NCI-H526 (cell line): ENCODE measurements at regions not wholly inside any gene's neighbourhood (a gene's known extent, or its start where the extent isn't known, plus 50 kb on each side); places are given as distances from the start of the nearest gene placed in this dataset.
A peak's percentile ranks its signal among the peaks of the same experiment; 100 is the strongest.
"Not testable (repeated sequence)": the region's sequence is repeated elsewhere in the genome, so short reads cannot be mapped to it uniquely, and the experiment has no call there.

ENCODE experiments used
- DNase-seq, 2 experiments: peaks; one replicate each; lab custom pipeline; 2025; lab: John Stamatoyannopoulos, UW

DNA sequence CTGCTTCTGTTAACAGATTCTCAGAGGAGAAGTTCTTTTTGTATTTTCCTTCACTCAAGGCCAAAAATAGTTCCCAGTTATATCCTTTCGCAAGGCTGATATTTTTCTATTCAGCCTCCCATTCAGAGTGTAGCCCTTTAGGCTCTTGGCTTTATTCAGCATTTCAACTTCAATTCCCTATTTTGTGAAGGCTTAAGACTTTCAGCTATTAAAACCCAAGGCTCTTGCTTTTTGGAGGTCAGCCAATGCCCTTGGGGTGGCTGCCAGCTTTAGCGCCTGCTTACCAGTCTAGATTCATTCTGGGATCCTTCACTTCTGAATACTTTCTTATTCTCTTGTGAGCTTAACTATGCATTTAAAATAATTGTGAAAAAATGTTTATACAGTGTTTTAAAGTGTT, 57.3 kb upstream of the ADGRA3 start:
- DNase-seq, result no peak

DNA sequence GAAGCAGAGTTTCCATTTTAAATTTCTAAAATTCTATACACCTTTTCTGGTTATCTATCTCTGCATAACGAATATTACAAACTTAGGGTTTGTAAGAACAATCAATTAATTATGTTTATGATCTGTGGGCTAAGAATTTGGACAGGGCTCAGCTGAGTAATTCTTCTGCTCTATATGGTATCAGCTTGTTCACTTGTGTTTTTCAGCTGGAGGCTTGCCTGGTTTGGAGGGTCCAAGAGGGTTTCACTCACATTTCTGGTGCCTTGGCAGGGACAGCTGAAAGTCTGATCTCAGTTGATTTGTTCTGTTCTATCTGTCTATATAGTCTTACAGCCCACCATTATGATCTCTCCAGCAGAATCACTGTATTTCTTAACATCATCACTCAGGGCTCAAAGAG, 57.8 kb upstream of the ADGRA3 start:
- no peak for DNase-seq

DNA sequence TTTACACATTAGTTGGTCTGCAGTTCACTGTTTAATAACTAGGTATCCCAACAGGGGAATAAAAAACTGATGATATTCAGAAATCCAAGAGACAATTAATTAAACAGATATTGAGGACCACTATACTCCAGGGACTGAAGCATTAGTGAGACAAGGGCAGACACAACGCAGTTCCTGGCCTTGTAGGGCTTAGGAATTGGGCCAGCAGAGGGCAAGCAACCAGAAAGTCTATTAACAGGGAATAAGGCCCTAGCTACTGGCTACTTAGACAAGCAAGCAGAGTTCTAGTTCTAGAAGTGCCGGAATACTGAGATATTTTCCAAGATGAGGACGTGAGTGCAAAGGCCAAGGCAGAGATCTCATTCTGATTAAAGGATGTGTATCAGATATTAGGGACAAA, 58.6 kb upstream of the ADGRA3 start:
- no peak for DNase-seq

DNA sequence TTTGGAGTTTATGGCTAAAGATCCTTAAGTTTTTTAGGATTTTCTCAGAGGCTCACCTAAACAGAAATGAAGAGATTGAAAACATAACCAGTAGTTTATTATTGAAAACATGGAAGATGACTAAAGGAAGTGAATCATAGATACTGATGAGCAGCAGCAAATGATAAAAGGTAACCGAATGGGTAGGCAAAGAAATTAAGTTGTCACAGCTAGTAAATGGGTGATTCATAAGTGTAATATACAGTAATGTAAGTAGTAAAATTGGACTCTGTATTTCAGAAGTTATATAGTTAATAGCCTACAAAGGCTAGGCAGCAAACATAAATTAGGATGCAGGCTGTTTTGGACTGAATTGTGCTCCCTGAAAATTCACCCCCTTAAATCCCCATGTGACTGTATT, 59.0 kb upstream of the ADGRA3 start:
- no peak for DNase-seq

DNA sequence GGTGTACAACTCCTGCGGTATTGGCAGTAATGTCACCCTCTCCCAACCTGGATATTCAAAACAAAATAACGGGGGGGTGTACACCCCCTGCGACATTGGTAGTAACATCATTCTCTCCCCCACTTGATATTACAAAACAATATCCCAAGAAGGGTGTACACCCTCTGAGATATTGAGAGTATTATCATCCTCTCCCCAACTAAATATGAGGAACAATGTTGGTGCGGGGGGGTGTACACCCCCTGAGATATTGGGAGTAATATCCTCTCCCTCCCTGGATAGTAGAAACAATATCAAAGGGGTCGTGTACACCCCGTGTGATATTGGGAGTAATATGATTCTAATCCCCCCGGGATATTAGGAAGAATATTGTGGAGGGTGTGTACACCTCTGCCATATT, 71.4 kb upstream of the ADGRA3 start:
- DNase-seq, result no peak

DNA sequence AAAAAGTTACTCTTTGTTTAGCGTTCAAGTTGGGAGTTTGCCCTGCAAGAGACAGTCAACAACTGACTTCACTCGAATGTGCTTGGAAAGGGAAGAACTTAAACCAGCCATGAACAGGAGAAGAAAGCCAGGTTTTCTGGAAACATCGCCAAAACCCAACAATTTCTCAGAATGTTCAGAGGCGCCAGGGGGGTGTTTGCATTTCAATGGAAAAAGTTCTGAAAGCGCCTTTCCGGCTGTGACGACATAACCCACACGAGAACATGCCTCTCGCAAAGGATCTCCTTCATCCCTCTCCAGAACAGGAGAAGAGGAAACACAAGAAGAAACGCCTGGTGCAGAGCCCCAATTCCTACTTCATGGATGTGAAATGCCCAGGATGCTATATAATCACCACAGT, 78.1 kb upstream of the ADGRA3 start:
- DNase-seq, result no peak

DNA sequence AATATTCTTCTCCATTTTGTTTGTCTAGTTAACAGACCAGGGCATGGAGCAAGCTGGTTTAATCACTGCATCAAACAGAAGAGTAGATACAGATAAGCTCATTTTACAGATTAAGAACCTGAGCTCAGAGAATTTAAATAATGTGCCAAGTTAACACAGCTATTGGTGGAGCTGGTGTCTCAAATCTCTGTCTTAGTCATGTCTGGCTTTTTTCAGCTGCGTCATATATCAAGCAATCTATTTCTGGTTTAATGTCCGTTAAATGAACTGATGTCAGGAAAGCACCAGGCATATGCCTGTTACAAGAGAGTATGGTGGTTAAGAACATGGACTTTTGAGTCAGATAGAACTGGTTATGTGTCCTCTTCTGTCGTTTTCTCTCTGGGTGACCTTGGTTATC, 79.8 kb upstream of the ADGRA3 start:
- DNase-seq, result no peak

DNA sequence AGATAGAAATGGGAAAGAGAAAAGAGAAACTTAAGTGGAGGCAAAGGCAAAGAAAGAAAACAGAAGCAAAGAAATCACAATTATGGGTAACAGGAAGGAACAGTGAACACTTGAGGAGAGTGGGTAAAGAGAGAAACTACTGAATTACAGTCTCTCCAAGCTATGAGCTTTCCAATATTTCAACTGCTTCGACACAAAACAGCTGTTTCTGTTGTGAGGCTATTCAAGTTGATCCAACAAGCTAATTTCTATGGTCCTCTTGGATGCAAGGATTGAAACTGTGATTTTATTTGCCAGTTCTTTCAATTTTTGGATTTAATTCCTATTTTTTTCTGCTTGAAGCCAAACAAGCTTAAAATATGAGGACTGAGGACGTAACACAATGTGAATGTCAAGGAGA, 80.5 kb upstream of the ADGRA3 start:
- no peak for DNase-seq

DNA sequence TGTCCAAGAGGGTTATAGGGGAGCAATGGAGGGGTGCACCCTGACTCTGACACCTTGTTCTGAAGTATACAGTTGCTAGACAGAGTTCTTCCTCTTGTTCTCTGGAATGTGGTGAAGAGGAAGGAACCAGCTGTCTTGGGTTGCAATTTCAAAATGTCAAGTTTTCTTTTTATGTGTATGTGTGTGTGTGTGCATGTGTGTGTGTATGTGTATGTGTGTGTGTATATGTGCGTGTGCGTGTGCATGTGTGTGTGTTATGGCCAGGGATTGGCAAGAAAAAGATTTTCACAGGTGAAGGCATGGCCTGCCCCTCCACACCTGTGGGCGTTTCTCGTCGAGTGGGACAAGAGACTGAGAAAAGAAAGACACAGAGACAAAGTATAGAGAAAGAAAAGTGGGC, 81.6 kb upstream of the ADGRA3 start:
- DNase-seq, result no peak

DNA sequence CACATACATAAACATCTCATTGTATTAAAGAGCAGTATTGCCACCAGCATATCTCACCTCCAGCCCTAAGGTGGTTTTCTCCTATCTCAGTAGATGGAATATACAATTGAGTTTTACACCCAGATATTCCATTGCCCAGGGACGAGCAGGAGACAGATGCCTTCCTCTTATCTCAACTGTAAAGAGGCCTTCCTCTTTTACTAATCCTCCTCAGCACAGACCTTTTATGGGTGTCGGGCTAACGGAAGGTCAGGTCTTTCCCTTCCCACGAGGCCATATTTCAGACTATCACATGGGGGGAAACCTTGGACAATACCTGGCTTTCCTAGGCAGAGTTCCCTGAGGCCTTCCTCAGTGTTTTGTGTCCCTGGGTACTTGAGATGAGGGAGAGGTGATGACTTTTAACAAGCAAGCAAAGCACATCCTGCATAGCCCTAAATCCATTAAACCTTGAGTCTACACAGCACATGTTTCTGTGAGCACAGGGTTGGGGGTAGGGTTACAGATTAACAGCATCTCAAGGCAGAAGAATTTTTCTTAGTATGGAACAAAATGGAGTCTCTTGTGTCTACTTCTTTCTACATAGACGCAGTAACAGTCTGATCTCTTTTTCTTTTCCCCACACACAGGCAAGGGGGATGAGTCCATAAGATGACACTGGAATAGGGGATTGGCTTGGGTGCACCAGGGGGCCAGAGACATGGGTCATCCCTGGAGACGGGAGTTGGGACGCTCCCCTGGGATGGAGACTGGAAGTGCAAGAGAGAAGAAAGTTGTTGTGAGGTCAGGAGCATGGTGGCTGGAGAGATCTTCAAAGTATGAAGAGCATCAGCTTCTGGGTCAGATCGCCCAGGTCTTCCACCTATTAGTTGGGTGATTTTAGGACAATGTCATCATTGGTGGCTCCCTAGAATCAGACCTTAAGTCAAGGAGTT, 82.5 kb upstream of the ADGRA3 start:
- not testable (repeated sequence) for DNase-seq

DNA sequence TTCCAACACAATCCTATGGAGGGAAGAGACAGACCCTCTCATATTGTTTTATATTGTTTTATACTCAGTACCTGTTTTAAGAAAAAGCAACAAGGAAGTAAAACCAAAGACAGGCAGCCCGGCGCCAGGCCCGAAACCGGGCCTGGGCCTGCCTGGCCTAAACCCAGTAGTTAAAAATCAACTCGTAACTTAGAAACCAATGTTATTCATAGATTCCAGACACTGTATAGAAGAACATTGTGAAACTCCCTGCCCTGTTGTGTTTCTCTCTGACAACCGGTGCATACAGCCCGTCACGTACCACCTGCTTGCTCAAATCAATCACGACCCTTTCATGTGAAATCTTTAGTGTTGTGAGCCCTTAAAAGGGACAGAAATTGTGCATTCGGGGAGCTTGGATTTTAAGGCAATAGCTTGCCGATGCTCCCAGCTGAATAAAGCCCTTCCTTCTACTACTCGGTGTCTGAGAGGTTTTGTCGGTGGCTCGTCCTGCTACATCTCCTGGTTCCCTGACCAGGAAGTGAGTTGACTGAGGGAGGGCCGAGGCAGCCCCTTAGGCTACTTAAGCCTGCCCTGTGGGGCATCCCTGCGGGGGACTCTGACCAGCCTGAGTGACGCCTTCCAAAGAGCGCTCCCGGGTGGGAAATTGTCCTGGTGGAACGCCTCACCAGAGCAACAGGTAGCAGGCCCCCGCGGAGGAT, 83.5 kb upstream of the ADGRA3 start:
- not testable (repeated sequence) for DNase-seq

DNA sequence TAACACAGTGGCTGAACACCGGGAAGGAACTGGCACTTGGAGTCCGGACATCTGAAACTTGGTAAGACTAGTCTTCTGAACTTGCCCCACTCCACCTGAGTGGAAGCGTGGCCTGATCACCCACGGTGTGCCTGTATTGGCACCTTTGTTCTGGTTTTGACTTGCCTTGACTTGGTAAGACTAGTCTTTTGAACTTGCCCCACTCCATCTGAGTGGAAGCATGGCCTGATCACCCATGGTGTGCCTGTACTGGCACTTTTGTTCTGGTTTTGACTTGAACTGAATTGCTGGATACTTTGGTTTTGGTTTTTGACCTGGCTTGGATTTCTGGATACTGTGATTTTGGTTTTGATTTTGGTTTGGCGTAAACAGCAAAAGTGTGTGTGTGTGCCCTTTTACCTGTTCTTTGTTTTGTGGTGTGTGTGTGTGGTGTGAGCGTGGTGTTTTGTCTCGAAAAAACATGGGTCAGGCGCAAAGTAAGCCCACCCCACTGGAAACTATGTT, 84.1 kb upstream of the ADGRA3 start:
- DNase-seq, result not testable (repeated sequence)

DNA sequence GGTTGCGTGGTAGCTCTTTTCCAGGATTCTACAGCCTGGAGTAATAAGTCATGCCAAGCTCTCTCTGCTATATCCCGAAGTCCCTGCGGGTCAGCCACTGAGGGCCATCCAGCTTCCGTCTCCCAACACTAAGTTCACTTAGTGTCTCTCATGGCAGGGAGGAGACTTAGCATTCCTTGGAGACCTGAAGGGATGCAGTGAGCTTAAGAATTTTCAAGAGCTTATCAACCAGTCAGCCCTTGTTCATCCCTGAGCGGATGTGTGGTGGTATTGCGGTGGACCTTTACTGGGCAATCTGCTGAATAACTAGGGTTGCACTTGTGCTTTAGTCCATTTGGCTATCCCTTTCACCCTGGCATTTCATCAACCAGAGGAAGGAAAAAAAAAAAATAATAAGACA, 85.8 kb upstream of the ADGRA3 start:
- DNase-seq, result not testable (repeated sequence)

DNA sequence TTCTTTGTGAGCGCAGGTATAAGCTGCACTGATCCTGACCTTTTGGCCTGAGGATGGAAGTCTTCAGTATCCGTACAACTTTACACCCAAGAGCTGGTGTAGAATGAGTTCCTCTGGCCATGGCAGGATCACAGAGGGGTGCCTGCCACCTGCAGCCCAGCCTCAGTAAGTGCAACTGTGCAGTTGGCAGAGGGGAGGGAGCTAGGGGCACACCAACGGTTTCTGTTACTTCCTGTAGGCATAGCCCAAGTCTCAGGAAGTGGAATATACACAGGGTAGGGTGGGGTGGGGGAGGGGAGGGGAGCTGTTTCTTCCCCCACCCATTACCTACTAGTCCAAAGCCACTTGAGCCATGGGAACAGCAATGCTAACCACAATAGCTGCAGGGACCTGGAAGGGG, 85.4 kb upstream of the GBA3 start:
- peak in 1 of 2 experiments; percentile 62 for DNase-seq

DNA sequence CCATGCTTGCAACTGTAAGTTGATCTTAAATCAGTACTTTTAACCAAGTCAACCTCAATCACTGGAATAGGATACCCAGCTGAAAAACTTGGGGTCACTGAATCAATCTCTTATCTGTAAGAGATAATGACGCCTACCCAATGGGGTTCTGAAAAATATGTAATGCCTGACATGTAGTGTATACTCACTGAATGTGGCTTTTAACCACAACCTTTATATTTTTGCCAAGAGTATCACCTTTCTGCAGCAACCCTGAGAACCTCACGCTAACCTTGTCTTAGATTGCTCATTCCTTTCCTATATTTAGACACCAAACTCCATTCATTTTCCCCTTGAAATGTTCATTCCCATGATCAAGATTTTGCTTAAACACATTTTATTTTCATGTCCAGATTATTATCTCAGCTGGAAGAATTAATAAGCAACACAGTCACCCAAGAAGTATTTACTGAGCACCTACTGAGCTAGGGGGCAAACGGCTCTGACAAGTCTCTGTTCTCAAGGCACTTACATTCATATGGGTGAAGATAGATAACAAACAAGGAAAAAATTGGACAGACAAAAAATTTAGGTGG, 82.7 kb upstream of the GBA3 start:
- not testable (repeated sequence) for DNase-seq

DNA sequence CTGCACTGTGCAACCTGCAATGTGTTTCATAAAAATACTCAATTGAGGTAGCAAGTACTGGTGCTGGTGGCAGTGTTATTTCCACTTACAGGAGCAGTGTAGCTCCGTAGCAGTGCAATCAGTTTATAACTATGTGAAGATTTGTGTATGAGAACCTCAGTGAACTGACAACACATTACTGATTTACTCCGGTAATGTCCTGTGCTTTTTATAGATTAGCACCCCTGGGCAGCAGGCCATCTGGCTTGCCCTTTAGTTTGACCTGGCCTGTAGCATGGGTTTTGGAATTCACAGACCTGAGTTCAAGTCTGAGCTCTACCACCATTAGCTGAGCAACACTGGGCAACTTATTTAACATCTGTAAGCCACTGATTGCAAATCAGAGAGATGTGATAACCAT, 78.6 kb upstream of the GBA3 start:
- DNase-seq, result no peak

DNA sequence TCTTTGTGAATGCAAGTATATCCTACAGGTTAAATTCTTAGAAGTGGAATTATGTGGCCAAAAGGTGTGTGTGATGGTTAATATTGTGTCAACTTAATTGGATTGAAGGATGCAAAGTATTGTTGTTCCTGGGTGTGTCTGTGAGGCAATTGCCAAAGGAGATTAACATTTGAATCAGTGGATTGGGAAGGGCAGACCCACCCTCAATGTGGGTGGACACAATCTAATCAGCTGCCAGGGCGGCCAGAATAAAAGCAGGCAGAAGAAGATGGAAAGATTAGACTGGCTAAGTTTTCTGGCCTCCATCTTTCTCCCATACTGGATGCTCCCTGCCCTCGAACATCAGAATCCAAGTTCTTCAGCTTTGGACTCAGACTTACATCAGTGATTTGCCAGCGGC, 76.2 kb upstream of the GBA3 start:
- no peak for DNase-seq

DNA sequence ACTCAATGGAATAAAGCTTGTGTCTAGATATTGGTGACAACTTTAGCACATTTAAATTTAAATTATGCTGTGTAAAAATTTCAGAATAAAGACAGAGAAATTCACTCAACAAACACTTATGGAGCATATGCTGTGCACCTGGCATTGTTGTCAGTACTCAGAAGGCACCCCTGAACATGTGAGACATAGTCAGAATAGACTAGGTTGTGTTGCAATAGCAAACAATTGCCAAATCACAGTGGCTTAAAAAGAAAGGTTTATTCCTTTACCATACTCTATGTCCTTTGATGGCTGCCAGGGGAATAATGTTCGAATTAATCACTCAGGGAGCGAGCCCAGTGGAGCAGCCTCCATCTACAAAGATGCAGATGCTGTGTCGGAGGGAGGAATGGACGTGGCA, 72.6 kb upstream of the GBA3 start:
- DNase-seq, result not testable (repeated sequence)

DNA sequence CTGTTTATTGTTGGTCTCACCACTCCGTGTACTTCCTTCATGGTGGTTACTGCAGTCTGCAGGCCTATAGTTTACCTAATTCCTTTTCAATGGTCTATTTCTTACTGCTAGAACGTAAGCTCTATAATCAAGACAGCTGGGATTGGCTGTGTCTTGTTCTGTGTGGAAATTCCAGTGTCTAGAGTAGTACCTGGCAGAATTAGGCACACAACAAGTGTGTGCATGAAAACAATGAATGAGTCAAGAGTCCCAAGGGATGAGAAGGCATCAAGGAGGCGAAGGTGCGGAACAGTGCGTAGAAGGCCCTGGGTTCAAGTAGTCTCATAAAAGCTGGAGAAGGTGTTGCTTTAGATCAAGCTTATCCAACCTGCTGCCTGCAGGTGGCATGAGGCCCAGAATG, 70.8 kb upstream of the GBA3 start:
- DNase-seq, result not testable (repeated sequence)

DNA sequence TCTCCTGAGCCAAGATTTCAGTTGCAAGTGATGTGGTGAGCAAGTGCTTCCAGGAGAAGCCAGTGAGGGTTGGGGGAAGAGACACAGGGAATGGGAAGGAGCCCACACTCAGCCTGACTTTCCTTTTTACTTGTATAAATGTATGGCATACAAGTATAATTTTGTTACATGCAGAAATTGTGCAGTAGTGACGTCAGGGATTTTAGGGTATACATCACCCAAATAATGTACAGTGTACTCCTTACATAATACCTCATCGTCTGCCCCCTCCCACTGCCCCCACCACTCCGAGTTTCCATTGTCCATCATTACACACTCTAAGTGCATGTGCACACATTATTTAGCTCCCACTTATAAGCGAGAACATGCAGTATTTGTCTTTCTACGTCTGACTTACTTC, 68.7 kb upstream of the GBA3 start:
- not testable (repeated sequence) for DNase-seq

DNA sequence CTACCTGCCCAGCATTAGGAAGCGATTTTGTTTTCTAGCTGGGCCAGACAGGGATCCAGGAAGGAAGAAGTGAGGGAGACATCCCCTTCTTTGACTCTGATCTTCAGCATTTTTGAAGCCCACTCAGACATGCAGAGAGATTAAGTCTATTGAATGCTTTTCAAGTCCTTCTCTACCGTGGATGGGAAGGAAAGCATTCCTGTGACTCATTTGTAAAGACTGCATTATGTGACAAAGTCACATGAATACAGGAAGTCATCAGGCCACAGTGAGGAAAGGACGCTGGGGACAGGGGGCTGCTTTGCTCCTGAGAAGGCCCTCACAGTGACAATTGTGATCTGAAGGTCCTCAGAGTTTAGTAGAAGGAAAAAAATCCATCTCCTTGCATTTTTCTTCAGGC, 67.4 kb upstream of the GBA3 start:
- DNase-seq, result no peak

DNA sequence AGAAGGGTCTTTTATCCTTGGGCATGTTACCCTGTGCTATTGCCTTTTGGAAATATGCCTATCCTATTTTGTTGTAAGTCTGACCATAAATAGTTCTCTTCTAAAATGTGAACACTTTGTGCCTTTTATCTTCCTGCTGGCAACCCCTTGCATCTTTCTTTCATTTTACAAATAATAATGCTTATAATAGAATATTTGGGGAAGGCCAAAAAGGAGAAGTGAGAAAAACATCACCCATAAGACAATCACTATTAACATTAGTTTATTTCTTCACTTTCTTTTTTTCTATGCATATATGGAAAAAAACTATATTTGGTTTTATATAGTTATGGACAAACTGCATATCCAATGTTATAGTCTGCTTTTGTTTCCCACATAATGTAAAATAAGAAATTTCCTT, 64.9 kb upstream of the GBA3 start:
- not testable (repeated sequence) for DNase-seq
